ENCODE measurements at regions not wholly inside any gene's neighbourhood (a gene's known extent, or its start where the extent isn't known, plus 50 kb on each side); places are given as distances from the start of the nearest gene placed in this dataset.

- WGBS, result 80% methylated on average over 2 of the region's 2 CpGs
- Histone ChIP-seq H3K27ac (no peak overlapping the region), H3K4me1 (replicated peaks) (no peaks in the 10 kb centered on the region), H3K9me3 (no peaks in the 10 kb centered on the region), H3K4me3 (no peak overlapping the region), H3K27me3 (replicated peaks; ENCODE audit: insufficient read depth) (no peaks in the 10 kb centered on the region), H3K36me3 (no peaks in the 10 kb centered on the region)
- no peak for DNase-seq (ENCODE audit: low spot score)
- intact Hi-C loops (cut with DNase I), result no loop called here
- TF ChIP-seq POLR2A (IDR thresholded peaks at IDR 0.05) (no peak), POLR2AphosphoS5 (IDR thresholded peaks at IDR 0.05) (no peak)
- TF ChIP-seq, protein P1, sequence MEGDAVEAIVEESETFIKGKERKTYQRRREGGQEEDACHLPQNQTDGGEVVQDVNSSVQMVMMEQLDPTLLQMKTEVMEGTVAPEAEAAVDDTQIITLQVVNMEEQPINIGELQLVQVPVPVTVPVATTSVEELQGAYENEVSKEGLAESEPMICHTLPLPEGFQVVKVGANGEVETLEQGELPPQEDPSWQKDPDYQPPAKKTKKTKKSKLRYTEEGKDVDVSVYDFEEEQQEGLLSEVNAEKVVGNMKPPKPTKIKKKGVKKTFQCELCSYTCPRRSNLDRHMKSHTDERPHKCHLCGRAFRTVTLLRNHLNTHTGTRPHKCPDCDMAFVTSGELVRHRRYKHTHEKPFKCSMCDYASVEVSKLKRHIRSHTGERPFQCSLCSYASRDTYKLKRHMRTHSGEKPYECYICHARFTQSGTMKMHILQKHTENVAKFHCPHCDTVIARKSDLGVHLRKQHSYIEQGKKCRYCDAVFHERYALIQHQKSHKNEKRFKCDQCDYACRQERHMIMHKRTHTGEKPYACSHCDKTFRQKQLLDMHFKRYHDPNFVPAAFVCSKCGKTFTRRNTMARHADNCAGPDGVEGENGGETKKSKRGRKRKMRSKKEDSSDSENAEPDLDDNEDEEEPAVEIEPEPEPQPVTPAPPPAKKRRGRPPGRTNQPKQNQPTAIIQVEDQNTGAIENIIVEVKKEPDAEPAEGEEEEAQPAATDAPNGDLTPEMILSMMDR (IDR thresholded peaks at IDR 0.05), result no peak
Measured at GRCh38 chr5:31137676-31138075, 55.8 kb upstream of the CDH6 start.

DNA sequence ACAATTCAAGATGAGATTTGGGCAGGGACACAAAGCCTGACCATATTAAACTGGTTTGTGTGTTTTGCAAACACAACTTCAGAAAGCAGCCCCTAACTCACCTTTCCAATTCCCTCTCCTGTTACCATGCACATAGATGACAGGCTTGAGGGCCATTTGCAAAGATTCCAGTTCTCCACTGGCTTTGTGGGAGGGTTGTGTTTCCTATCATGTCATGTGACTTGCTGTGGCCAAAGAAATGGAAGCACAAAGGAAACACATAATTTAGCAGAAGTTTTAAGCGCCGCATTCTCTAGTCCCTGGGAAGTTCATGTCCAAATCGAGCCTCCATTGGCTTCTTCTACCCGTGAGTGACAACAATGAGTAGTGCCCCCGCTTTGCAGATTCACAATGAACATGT, 57.9 kb upstream of the CDH6 start:
- Histone ChIP-seq H3K36me3 (no peaks in the 10 kb centered on the region), H3K4me3 (no peak overlapping the region), H3K4me1 (replicated peaks) (no peaks in the 10 kb centered on the region), H3K9me3 (no peaks in the 10 kb centered on the region), H3K27ac (no peak overlapping the region), H3K27me3 (replicated peaks; ENCODE audit: insufficient read depth) (no peaks in the 10 kb centered on the region)
- DNase-seq (ENCODE audit: low spot score), result no peak
- intact Hi-C loops (cut with DNase I), result no loop called here
- WGBS, result 92% methylated on average over 5 of the region's 5 CpGs
- no peak for TF ChIP-seq POLR2A (IDR thresholded peaks at IDR 0.05)
- TF ChIP-seq POLR2AphosphoS5 (IDR thresholded peaks at IDR 0.05), result no peak
- TF ChIP-seq, protein P1 (IDR thresholded peaks at IDR 0.05), result no peak

DNA sequence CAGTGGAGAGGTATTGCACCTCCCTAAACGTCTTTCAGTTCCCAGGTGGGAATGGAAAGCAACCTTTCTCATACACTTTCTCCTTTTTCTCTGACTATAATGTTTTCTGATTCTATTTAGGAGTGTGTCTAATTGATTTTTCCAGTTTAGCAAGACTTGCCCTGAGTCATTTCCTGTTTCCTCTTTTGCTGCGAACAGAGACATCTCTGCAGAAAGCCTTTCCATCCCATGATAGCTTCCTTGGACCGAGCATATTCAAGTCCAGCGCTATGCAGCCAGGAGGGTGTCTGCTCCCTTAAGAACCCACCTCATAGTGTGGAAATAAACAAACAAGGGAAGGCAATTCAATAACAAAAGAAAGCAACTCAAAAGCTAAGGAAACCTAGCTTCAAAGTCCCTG, 60.0 kb upstream of the CDH6 start:
- 57% methylated on average over 4 of the region's 4 CpGs for WGBS
- no peak for DNase-seq (ENCODE audit: low spot score)
- Histone ChIP-seq H3K36me3 (no peaks in the 10 kb centered on the region), H3K4me1 (replicated peaks) (no peaks in the 10 kb centered on the region), H3K4me3 (no peak overlapping the region), H3K27ac (no peak overlapping the region), H3K9me3 (no peaks in the 10 kb centered on the region), H3K27me3 (replicated peaks; ENCODE audit: insufficient read depth) (no peaks in the 10 kb centered on the region)
- intact Hi-C loops (cut with DNase I), result no loop called here
- TF ChIP-seq POLR2A (IDR thresholded peaks at IDR 0.05) (no peak), POLR2AphosphoS5 (IDR thresholded peaks at IDR 0.05) (no peak)
- TF ChIP-seq, protein P1 (IDR thresholded peaks at IDR 0.05), result no peak

- no peaks in the 10 kb centered on the region for H3K27me3 ChIP-seq (replicated peaks; ENCODE audit: insufficient read depth)
- no peaks in the 10 kb centered on the region for H3K36me3 ChIP-seq
- H3K4me3 ChIP-seq, result no peak overlapping the region
- TF ChIP-seq POLR2AphosphoS5 (IDR thresholded peaks at IDR 0.05) (no peak), POLR2A (IDR thresholded peaks at IDR 0.05) (no peak)
- TF ChIP-seq, protein P1 (IDR thresholded peaks at IDR 0.05), result no peak
- H3K4me1 ChIP-seq (replicated peaks), result no peaks in the 10 kb centered on the region
- no peaks in the 10 kb centered on the region for H3K9me3 ChIP-seq
- H3K27ac ChIP-seq, result no peak overlapping the region
- intact Hi-C loops (cut with DNase I), result no loop called here
- no peak for DNase-seq (ENCODE audit: low spot score)
- 84% methylated on average over 10 of the region's 10 CpGs for WGBS
Measured at GRCh38 chr5:31131381-31131891, 62.0 kb upstream of the CDH6 start.

GRCh38 chr5:31130676-31131075, 62.8 kb upstream of the CDH6 start:
- Histone ChIP-seq H3K9me3 (no peaks in the 10 kb centered on the region), H3K4me3 (no peak overlapping the region), H3K36me3 (no peaks in the 10 kb centered on the region), H3K27me3 (replicated peaks; ENCODE audit: insufficient read depth) (no peaks in the 10 kb centered on the region), H3K4me1 (replicated peaks) (no peaks in the 10 kb centered on the region), H3K27ac (no peak overlapping the region)
- 81% methylated on average over 2 of the region's 2 CpGs for WGBS
- DNase-seq (ENCODE audit: low spot score), result no peak
- TF ChIP-seq POLR2A (IDR thresholded peaks at IDR 0.05) (no peak), POLR2AphosphoS5 (IDR thresholded peaks at IDR 0.05) (no peak)
- TF ChIP-seq, protein P1 (IDR thresholded peaks at IDR 0.05), result no peak
- intact Hi-C loops (cut with DNase I), result no loop called here

Measured in prostate gland (tissue), 2 donors.